ENCODE measurements at regions not wholly inside any gene's neighbourhood (a gene's known extent, or its start where the extent isn't known, plus 50 kb on each side); places are given as distances from the start of the nearest gene placed in this dataset.

DNA sequence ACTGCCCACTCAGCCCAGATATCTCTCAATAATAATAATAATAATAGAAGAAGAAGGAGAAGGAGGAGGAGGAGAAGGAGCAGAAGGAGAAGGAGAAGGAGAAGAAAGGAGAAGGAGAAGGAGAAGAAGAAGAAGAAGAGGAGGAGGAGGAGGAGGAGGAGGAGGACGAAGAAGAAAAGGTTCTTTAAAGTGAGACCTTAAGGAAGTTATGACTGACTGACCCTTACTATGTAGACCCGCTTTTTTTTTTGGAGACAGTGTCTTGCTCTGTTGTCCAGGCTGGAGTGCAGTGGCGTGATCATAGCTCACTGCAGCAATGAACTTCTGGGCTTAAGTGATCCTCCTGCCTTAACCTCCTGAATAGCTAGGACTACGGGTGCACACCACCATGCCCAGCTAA is 88.9 kb upstream of the RFX8 start:
- no peak for ATAC-seq
- TF ChIP-seq RARB (CRISPR knock-in tag; IDR thresholded peaks at IDR 0.05) (no peak), ZNF565 (CRISPR knock-in tag; conservative IDR thresholded peaks at IDR 0.05; ENCODE audit: low read depth) (no peak), ZFP30 (CRISPR knock-in tag; IDR thresholded peaks at IDR 0.05) (no peak), ESRRG (CRISPR knock-in tag; IDR thresholded peaks at IDR 0.05) (no peak), CSDC2 (CRISPR knock-in tag; IDR thresholded peaks at IDR 0.05) (no peak), ZNF70 (CRISPR knock-in tag; IDR thresholded peaks at IDR 0.05) (no peak), PPARA (CRISPR knock-in tag; IDR thresholded peaks at IDR 0.05; ENCODE audit: borderline replicate concordance) (no peak), ARNTL (CRISPR knock-in tag; IDR thresholded peaks at IDR 0.05; ENCODE audit: borderline replicate concordance, low read depth) (no peak)
- TF ChIP-seq, protein P1, sequence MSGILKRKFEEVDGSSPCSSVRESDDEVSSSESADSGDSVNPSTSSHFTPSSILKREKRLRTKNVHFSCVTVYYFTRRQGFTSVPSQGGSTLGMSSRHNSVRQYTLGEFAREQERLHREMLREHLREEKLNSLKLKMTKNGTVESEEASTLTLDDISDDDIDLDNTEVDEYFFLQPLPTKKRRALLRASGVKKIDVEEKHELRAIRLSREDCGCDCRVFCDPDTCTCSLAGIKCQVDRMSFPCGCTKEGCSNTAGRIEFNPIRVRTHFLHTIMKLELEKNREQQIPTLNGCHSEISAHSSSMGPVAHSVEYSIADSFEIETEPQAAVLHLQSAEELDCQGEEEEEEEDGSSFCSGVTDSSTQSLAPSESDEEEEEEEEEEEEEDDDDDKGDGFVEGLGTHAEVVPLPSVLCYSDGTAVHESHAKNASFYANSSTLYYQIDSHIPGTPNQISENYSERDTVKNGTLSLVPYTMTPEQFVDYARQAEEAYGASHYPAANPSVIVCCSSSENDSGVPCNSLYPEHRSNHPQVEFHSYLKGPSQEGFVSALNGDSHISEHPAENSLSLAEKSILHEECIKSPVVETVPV (CRISPR knock-in tag; IDR thresholded peaks at IDR 0.05) = no peak

DNA sequence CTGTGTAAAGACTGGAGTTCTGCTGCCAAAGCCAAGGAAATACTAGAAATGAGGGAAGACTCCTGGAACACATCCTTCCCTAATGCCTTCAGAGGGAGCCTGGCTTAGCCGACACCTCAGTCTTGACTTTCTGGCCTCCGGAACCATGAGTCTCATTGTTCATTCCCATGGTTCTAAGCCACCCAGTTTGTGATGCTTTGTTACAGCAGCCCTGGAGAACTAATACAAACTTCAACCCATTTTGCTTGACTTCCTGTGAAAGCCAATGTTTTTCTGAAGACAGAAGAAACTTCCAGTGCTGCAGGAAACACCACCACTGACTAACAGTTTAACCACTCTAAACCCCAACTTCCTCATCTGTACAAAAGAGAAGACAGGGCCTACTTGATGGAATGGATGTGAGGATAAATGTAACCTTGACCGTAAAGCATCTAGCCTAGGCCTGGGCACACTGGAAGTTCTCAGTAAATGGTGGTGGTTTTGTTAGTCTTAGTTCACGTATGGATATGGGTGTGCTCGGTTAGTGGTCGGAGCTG is 85.9 kb upstream of the RFX8 start:
- TF ChIP-seq, protein P2, sequence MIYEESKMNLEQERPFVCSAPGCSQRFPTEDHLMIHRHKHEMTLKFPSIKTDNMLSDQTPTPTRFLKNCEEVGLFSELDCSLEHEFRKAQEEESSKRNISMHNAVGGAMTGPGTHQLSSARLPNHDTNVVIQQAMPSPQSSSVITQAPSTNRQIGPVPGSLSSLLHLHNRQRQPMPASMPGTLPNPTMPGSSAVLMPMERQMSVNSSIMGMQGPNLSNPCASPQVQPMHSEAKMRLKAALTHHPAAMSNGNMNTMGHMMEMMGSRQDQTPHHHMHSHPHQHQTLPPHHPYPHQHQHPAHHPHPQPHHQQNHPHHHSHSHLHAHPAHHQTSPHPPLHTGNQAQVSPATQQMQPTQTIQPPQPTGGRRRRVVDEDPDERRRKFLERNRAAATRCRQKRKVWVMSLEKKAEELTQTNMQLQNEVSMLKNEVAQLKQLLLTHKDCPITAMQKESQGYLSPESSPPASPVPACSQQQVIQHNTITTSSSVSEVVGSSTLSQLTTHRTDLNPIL (CRISPR knock-in tag; IDR thresholded peaks at IDR 0.05; ENCODE audit: low read depth) = no peak
- TF ChIP-seq ZFP30 (CRISPR knock-in tag; IDR thresholded peaks at IDR 0.05) = no peak
- TF ChIP-seq, protein P3, sequence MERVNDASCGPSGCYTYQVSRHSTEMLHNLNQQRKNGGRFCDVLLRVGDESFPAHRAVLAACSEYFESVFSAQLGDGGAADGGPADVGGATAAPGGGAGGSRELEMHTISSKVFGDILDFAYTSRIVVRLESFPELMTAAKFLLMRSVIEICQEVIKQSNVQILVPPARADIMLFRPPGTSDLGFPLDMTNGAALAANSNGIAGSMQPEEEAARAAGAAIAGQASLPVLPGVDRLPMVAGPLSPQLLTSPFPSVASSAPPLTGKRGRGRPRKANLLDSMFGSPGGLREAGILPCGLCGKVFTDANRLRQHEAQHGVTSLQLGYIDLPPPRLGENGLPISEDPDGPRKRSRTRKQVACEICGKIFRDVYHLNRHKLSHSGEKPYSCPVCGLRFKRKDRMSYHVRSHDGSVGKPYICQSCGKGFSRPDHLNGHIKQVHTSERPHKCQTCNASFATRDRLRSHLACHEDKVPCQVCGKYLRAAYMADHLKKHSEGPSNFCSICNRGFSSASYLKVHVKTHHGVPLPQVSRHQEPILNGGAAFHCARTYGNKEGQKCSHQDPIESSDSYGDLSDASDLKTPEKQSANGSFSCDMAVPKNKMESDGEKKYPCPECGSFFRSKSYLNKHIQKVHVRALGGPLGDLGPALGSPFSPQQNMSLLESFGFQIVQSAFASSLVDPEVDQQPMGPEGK (CRISPR knock-in tag; IDR thresholded peaks at IDR 0.05; ENCODE audit: borderline replicate concordance) = no peak
- no peak for ATAC-seq

DNA sequence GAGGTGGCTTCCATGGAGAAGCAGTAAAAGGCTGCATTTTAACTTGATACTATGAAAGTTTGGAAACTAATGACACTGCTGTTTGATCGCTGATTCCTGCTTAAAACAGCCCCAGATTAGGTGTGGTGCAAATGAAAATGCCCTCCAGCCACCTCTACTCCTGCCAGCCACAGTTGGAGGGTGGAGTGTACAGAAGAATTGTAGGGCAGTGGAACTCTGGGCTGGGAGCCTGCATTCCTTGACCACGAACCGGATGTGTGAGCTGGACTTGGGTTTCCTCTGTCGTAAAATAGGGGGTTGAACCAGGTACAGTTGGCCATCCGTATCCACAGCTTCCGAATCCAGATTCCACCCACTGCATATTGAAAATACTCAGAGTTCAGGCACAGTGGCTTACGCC is 84.6 kb upstream of the RFX8 start:
- ATAC-seq = no peak
- TF ChIP-seq OSR1 (CRISPR knock-in tag; IDR thresholded peaks at IDR 0.05) (no peak), ZFP30 (CRISPR knock-in tag; IDR thresholded peaks at IDR 0.05) (no peak), ZNF565 (CRISPR knock-in tag; conservative IDR thresholded peaks at IDR 0.05; ENCODE audit: low read depth) (no peak), ZC3H10 (CRISPR knock-in tag; IDR thresholded peaks at IDR 0.05) (no peak), BACH2 (CRISPR knock-in tag; IDR thresholded peaks at IDR 0.05; ENCODE audit: borderline replicate concordance) (no peak), TOX (CRISPR knock-in tag; IDR thresholded peaks at IDR 0.05; ENCODE audit: borderline replicate concordance) (no peak), GLIS3 (CRISPR knock-in tag; IDR thresholded peaks at IDR 0.05) (no peak)
- TF ChIP-seq, protein P3 (CRISPR knock-in tag; IDR thresholded peaks at IDR 0.05; ENCODE audit: borderline replicate concordance) = no peak
- TF ChIP-seq, protein P4, sequence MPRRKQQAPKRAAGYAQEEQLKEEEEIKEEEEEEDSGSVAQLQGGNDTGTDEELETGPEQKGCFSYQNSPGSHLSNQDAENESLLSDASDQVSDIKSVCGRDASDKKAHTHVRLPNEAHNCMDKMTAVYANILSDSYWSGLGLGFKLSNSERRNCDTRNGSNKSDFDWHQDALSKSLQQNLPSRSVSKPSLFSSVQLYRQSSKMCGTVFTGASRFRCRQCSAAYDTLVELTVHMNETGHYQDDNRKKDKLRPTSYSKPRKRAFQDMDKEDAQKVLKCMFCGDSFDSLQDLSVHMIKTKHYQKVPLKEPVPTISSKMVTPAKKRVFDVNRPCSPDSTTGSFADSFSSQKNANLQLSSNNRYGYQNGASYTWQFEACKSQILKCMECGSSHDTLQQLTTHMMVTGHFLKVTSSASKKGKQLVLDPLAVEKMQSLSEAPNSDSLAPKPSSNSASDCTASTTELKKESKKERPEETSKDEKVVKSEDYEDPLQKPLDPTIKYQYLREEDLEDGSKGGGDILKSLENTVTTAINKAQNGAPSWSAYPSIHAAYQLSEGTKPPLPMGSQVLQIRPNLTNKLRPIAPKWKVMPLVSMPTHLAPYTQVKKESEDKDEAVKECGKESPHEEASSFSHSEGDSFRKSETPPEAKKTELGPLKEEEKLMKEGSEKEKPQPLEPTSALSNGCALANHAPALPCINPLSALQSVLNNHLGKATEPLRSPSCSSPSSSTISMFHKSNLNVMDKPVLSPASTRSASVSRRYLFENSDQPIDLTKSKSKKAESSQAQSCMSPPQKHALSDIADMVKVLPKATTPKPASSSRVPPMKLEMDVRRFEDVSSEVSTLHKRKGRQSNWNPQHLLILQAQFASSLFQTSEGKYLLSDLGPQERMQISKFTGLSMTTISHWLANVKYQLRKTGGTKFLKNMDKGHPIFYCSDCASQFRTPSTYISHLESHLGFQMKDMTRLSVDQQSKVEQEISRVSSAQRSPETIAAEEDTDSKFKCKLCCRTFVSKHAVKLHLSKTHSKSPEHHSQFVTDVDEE (CRISPR knock-in tag; IDR thresholded peaks at IDR 0.05) = no peak
- TF ChIP-seq, protein P1 (CRISPR knock-in tag; IDR thresholded peaks at IDR 0.05) = no peak
- TF ChIP-seq, protein P5, sequence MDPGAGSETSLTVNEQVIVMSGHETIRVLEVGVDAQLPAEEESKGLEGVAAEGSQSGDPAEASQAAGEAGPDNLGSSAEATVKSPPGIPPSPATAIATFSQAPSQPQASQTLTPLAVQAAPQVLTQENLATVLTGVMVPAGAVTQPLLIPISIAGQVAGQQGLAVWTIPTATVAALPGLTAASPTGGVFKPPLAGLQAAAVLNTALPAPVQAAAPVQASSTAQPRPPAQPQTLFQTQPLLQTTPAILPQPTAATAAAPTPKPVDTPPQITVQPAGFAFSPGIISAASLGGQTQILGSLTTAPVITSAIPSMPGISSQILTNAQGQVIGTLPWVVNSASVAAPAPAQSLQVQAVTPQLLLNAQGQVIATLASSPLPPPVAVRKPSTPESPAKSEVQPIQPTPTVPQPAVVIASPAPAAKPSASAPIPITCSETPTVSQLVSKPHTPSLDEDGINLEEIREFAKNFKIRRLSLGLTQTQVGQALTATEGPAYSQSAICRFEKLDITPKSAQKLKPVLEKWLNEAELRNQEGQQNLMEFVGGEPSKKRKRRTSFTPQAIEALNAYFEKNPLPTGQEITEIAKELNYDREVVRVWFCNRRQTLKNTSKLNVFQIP (CRISPR knock-in tag; IDR thresholded peaks at IDR 0.05; ENCODE audit: borderline replicate concordance, low read depth) = no peak
- TF ChIP-seq, protein P2 (CRISPR knock-in tag; IDR thresholded peaks at IDR 0.05; ENCODE audit: low read depth) = no peak
